CD8-positive, alpha-beta memory T cell (primary cell): ENCODE measurements at regions not wholly inside any gene's neighbourhood (a gene's known extent, or its start where the extent isn't known, plus 50 kb on each side); places are given as distances from the start of the nearest gene placed in this dataset.

Experiments used
- CTCF ChIA-PET: fragments of 350-600 bp; sonication (Branson Sonifier 250); formaldehyde crosslinking; loops from one replicate; lab custom pipeline; 2021; ENCODE audit warnings: antibody characterized with exemption; lab: Charles Lee
- POLR2A ChIA-PET: fragments of 350-600 bp; sonication (Branson Sonifier 250); formaldehyde crosslinking; loops from one replicate; lab custom pipeline; 2021; ENCODE audit warnings: antibody characterized with exemption; lab: Charles Lee
- DNase-seq, 5 donors: peaks; one replicate each; pipeline versions ENCODE4 v3.0.0 to v3.0.0-alpha.2; 2020 to 2022; ENCODE audit warnings: mixed read lengths in 1 of 5
- H3K27ac ChIP-seq: one replicate; pipeline ENCODE4 v1.7.0; 2013; ENCODE audit warnings: low read depth, mild to moderate bottlenecking, low read length, moderate library complexity
- H3K27me3 ChIP-seq: 2 replicates; pipeline ENCODE4 v1.7.0; 2013; ENCODE audit warnings: low read length, mild to moderate bottlenecking; ENCODE audit not compliant: insufficient read depth, poor library complexity, severe bottlenecking
- H3K36me3 ChIP-seq: 2 replicates; pipeline ENCODE4 v1.7.0; 2013; ENCODE audit warnings: mild to moderate bottlenecking, low read length, moderate library complexity; ENCODE audit not compliant: insufficient read depth
- H3K4me1 ChIP-seq: 2 replicates; pipeline ENCODE4 v1.7.0; 2013; ENCODE audit warnings: mild to moderate bottlenecking, low read length, moderate library complexity; ENCODE audit not compliant: insufficient read depth
- H3K4me3 ChIP-seq: 2 replicates; pipeline ENCODE4 v1.7.0; 2013; ENCODE audit warnings: mild to moderate bottlenecking, low read length
- H3K9me3 ChIP-seq: 2 replicates; pipeline ENCODE4 v1.7.0; 2013; ENCODE audit warnings: mild to moderate bottlenecking, low read length
- H3K27ac Mint-ChIP-seq, 8 donors: one replicate each; pipeline ENCODE4 v1.8.0; 2020 to 2021; ENCODE audit warnings: mixed read lengths in 8 of 8, mild to moderate bottlenecking in 6 of 8, inconsistent platforms in 3 of 8, moderate library complexity in 3 of 8
- H3K27me3 Mint-ChIP-seq, 2 donors: one replicate each; pipeline ENCODE4 v1.8.0; 2020 to 2021; ENCODE audit warnings: mixed read lengths in 2 of 2, mild to moderate bottlenecking in 1 of 2, moderate library complexity in 1 of 2
- H3K36me3 Mint-ChIP-seq, 3 donors: one replicate each; pipeline ENCODE4 v1.8.0; 2020 to 2021; ENCODE audit warnings: mixed read lengths in 3 of 3, inconsistent platforms in 1 of 3, mild to moderate bottlenecking in 1 of 3
- H3K4me1 Mint-ChIP-seq, 3 donors: one replicate each; pipeline ENCODE4 v1.8.0; 2020 to 2021; ENCODE audit warnings: mixed read lengths in 3 of 3, inconsistent platforms in 1 of 3, mild to moderate bottlenecking in 1 of 3
- H3K4me3 Mint-ChIP-seq, 7 donors: one replicate each; pipeline ENCODE4 v1.8.0; 2020 to 2021; ENCODE audit warnings: mixed read lengths in 7 of 7, mild to moderate bottlenecking in 6 of 7, moderate library complexity in 4 of 7, inconsistent platforms in 2 of 7
- H3K9me3 Mint-ChIP-seq, 5 donors: one replicate each; pipeline ENCODE4 v1.8.0; 2020 to 2022; ENCODE audit warnings: mixed read lengths in 5 of 5, mild to moderate bottlenecking in 3 of 5, moderate library complexity in 2 of 5, inconsistent platforms in 1 of 5

GRCh38 chr3:7841451-7841850 is 660.2 kb upstream of the LMCD1 start:
- DNase-seq, result no peak
- Mint-ChIP-seq H3K4me1 (no peaks in the 10 kb centered on the region), H3K9me3 (peaks cover 0 to 6% (median 4%) of the 10 kb centered on the region in 5 donors), H3K4me3 (no peak overlapping the region), H3K27me3 (no peaks in the 10 kb centered on the region), H3K36me3 (no peaks in the 10 kb centered on the region), H3K27ac (no peak overlapping the region)
- Histone ChIP-seq H3K4me1 (no peaks in the 10 kb centered on the region), H3K27me3 (no peaks in the 10 kb centered on the region), H3K4me3 (no peak overlapping the region), H3K36me3 (no peaks in the 10 kb centered on the region), H3K9me3 (no peaks in the 10 kb centered on the region), H3K27ac (no peak overlapping the region)
- POLR2A ChIA-PET, result no interaction called here
- CTCF ChIA-PET, result no interaction called here

GRCh38 chr3:7843441-7843840 is 658.2 kb upstream of the LMCD1 start:
- POLR2A ChIA-PET, result no interaction called here
- Mint-ChIP-seq H3K4me1 (no peaks in the 10 kb centered on the region), H3K36me3 (no peaks in the 10 kb centered on the region), H3K9me3 (peaks cover 0 to 9% (median 4%) of the 10 kb centered on the region in 5 donors), H3K27me3 (no peaks in the 10 kb centered on the region), H3K4me3 (no peak overlapping the region), H3K27ac (no peak overlapping the region)
- Histone ChIP-seq H3K27ac (no peak overlapping the region), H3K4me3 (no peak overlapping the region), H3K36me3 (no peaks in the 10 kb centered on the region), H3K4me1 (no peaks in the 10 kb centered on the region), H3K9me3 (no peaks in the 10 kb centered on the region), H3K27me3 (no peaks in the 10 kb centered on the region)
- no peak for DNase-seq
- CTCF ChIA-PET, result no interaction called here

- Histone ChIP-seq H3K4me3 (no peak overlapping the region), H3K27ac (no peak overlapping the region), H3K27me3 (no peaks in the 10 kb centered on the region), H3K9me3 (no peaks in the 10 kb centered on the region), H3K4me1 (no peaks in the 10 kb centered on the region), H3K36me3 (no peaks in the 10 kb centered on the region)
- Mint-ChIP-seq H3K27ac (peak overlapping the region in 1 of 8 donors; percentile 32), H3K27me3 (no peaks in the 10 kb centered on the region), H3K36me3 (no peaks in the 10 kb centered on the region), H3K4me1 (no peaks in the 10 kb centered on the region), H3K4me3 (no peak overlapping the region), H3K9me3 (peaks cover 0 to 13% (median under 1%) of the 10 kb centered on the region in 5 donors)
- ChIA-PET CTCF (no interaction called here), POLR2A (no interaction called here)
- DNase-seq, result no peak
These were observed 654.6 kb upstream of the LMCD1 start for GRCh38 chr3:7847021-7847420.

GRCh38 chr3:7847521-7847920 is 654.1 kb upstream of the LMCD1 start:
- H3K4me1 Mint-ChIP-seq, result no peaks in the 10 kb centered on the region
- peaks cover 0 to 13% (median 0%) of the 10 kb centered on the region in 5 donors for H3K9me3 Mint-ChIP-seq
- CTCF ChIA-PET, result no interaction called here
- H3K4me1 ChIP-seq, result no peaks in the 10 kb centered on the region
- no peak for DNase-seq
- H3K27me3 ChIP-seq, result no peaks in the 10 kb centered on the region
- H3K36me3 ChIP-seq, result no peaks in the 10 kb centered on the region
- no peak overlapping the region for H3K27ac Mint-ChIP-seq
- no peaks in the 10 kb centered on the region for H3K9me3 ChIP-seq
- H3K4me3 ChIP-seq, result no peak overlapping the region
- no peaks in the 10 kb centered on the region for H3K36me3 Mint-ChIP-seq
- POLR2A ChIA-PET, result no interaction called here
- H3K4me3 Mint-ChIP-seq, result no peak overlapping the region
- H3K27me3 Mint-ChIP-seq, result no peaks in the 10 kb centered on the region
- H3K27ac ChIP-seq, result no peak overlapping the region

GRCh38 chr3:7854266-7854665 is 647.4 kb upstream of the LMCD1 start:
- CTCF ChIA-PET, result no interaction called here
- POLR2A ChIA-PET, result no interaction called here

GRCh38 chr3:7854721-7855120 is 646.9 kb upstream of the LMCD1 start:
- DNase-seq, result no peak
- peaks cover 0 to 4% (median 4%) of the 10 kb centered on the region in 5 donors for H3K9me3 Mint-ChIP-seq
- peaks cover 0 to 4% (median 0%) of the 10 kb centered on the region in 3 donors for H3K36me3 Mint-ChIP-seq
- H3K27ac Mint-ChIP-seq, result no peak overlapping the region
- no peaks in the 10 kb centered on the region for H3K27me3 Mint-ChIP-seq
- Histone ChIP-seq H3K36me3 (no peaks in the 10 kb centered on the region), H3K4me3 (no peak overlapping the region), H3K27me3 (no peaks in the 10 kb centered on the region), H3K27ac (no peak overlapping the region), H3K4me1 (no peaks in the 10 kb centered on the region), H3K9me3 (no peaks in the 10 kb centered on the region)
- POLR2A ChIA-PET, result no interaction called here
- CTCF ChIA-PET, result no interaction called here
- no peaks in the 10 kb centered on the region for H3K4me1 Mint-ChIP-seq
- no peak overlapping the region for H3K4me3 Mint-ChIP-seq

More at GRCh38 chr3:7854266-7854665, 647.4 kb upstream of the LMCD1 start:
- Histone ChIP-seq H3K9me3 (no peaks in the 10 kb centered on the region), H3K36me3 (no peaks in the 10 kb centered on the region), H3K27me3 (no peaks in the 10 kb centered on the region), H3K4me1 (no peaks in the 10 kb centered on the region), H3K4me3 (no peak overlapping the region), H3K27ac (no peak overlapping the region)
- Mint-ChIP-seq H3K27me3 (no peaks in the 10 kb centered on the region), H3K4me1 (no peaks in the 10 kb centered on the region), H3K27ac (no peak overlapping the region), H3K36me3 (no peaks in the 10 kb centered on the region), H3K9me3 (peaks cover 0 to 4% (median 4%) of the 10 kb centered on the region in 5 donors), H3K4me3 (no peak overlapping the region)
- no peak for DNase-seq

GRCh38 chr3:7865611-7866010 is 636.0 kb upstream of the LMCD1 start:
- H3K36me3 ChIP-seq, result no peaks in the 10 kb centered on the region
- H3K36me3 Mint-ChIP-seq, result no peaks in the 10 kb centered on the region
- no peak for DNase-seq
- CTCF ChIA-PET, result interaction anchor here (0.7 kb wide), 1 partner anchor 67 kb away, joined by 3 read pairs; no protein-coding TSS in a partner anchor
- no peaks in the 10 kb centered on the region for H3K4me1 Mint-ChIP-seq
- no peak overlapping the region for H3K4me3 ChIP-seq
- no peak overlapping the region for H3K4me3 Mint-ChIP-seq
- H3K9me3 Mint-ChIP-seq, result peaks cover 0 to 5% (median 2%) of the 10 kb centered on the region in 5 donors
- no peak overlapping the region for H3K27ac Mint-ChIP-seq
- H3K27me3 ChIP-seq, result no peaks in the 10 kb centered on the region
- H3K27ac ChIP-seq, result no peak overlapping the region
- H3K9me3 ChIP-seq, result no peaks in the 10 kb centered on the region
- POLR2A ChIA-PET, result no interaction called here
- H3K4me1 ChIP-seq, result no peaks in the 10 kb centered on the region
- no peaks in the 10 kb centered on the region for H3K27me3 Mint-ChIP-seq

- Histone ChIP-seq H3K27ac (no peak overlapping the region), H3K4me1 (no peaks in the 10 kb centered on the region), H3K9me3 (no peaks in the 10 kb centered on the region), H3K27me3 (no peaks in the 10 kb centered on the region), H3K36me3 (no peaks in the 10 kb centered on the region), H3K4me3 (no peak overlapping the region)
- H3K36me3 Mint-ChIP-seq, result no peaks in the 10 kb centered on the region
- ChIA-PET CTCF (no interaction called here), POLR2A (no interaction called here)
- no peaks in the 10 kb centered on the region for H3K27me3 Mint-ChIP-seq
- no peak overlapping the region for H3K4me3 Mint-ChIP-seq
- no peak for DNase-seq
- H3K4me1 Mint-ChIP-seq, result no peaks in the 10 kb centered on the region
- peaks cover 0 to 13% (median 0%) of the 10 kb centered on the region in 5 donors for H3K9me3 Mint-ChIP-seq
- peak overlapping the region in 1 of 8 donors; percentile 18 for H3K27ac Mint-ChIP-seq
These were observed 634.0 kb upstream of the LMCD1 start for GRCh38 chr3:7867587-7867986.
